GM18517 (cell line): ENCODE measurements at regions not wholly inside any gene's neighbourhood (a gene's known extent, or its start where the extent isn't known, plus 50 kb on each side); places are given as distances from the start of the nearest gene placed in this dataset.
"Not testable (repeated sequence)": the region's sequence is repeated elsewhere in the genome, so short reads cannot be mapped to it uniquely, and the experiment has no call there.

Experiments used
- ATAC-seq: cut with Tn5 transposase; IDR thresholded peaks from one replicate; pipeline ENCODE4 v1.9.1; 2021; ENCODE audit warnings: mild to moderate bottlenecking, moderate library complexity; ENCODE audit not compliant: unreplicated experiment

- no peak for ATAC-seq
Measured at GRCh38 chr12:104906695-104907094, 51.4 kb downstream of the SLC41A2 start.

GRCh38 chr12:104905446-104905845 is 52.6 kb downstream of the SLC41A2 start:
- not testable (repeated sequence) for ATAC-seq

GRCh38 chr12:104903648-104904423 is 54.3 kb downstream of the SLC41A2 start:
- no peak for ATAC-seq

GRCh38 chr12:104902125-104902524 is 56.0 kb downstream of the SLC41A2 start:
- no peak for ATAC-seq

GRCh38 chr12:104896710-104897109 is 61.4 kb downstream of the SLC41A2 start:
- ATAC-seq: no peak

- no peak for ATAC-seq
Measured at GRCh38 chr12:104896146-104896545, 61.9 kb downstream of the SLC41A2 start.

GRCh38 chr12:104895415-104895814 is 62.7 kb downstream of the SLC41A2 start:
- no peak for ATAC-seq

GRCh38 chr12:104890476-104891096 is 67.5 kb downstream of the SLC41A2 start:
- ATAC-seq: no peak

GRCh38 chr12:104889735-104890134 is 68.4 kb downstream of the SLC41A2 start:
- no peak for ATAC-seq

GRCh38 chr12:104888892-104889291 is 69.2 kb downstream of the SLC41A2 start:
- no peak for ATAC-seq

- ATAC-seq: no peak
Measured at GRCh38 chr12:104888481-104888880, 69.6 kb downstream of the SLC41A2 start.

GRCh38 chr12:104887452-104887851 is 70.6 kb downstream of the SLC41A2 start:
- no peak for ATAC-seq

GRCh38 chr12:104886418-104887401 is 71.4 kb downstream of the SLC41A2 start:
- ATAC-seq: no peak

- not testable (repeated sequence) for ATAC-seq
Measured at GRCh38 chr12:104878858-104879257, 79.2 kb downstream of the SLC41A2 start.

GRCh38 chr12:104877103-104877705 is 80.9 kb downstream of the SLC41A2 start:
- ATAC-seq: no peak

- no peak for ATAC-seq
Measured at GRCh38 chr12:104873374-104873773, 84.7 kb downstream of the SLC41A2 start.

- no peak for ATAC-seq
Measured at GRCh38 chr12:104870797-104871196, 87.3 kb downstream of the SLC41A2 start.

GRCh38 chr12:104866291-104866690 is 91.8 kb downstream of the SLC41A2 start:
- no peak for ATAC-seq

GRCh38 chr12:104865080-104865479 is 93.0 kb downstream of the SLC41A2 start:
- peak; percentile 61 for ATAC-seq

- ATAC-seq: no peak
Measured at GRCh38 chr12:104864668-104865067, 93.4 kb downstream of the SLC41A2 start.
